ENCODE measurements at regions not wholly inside any gene's neighbourhood (a gene's known extent, or its start where the extent isn't known, plus 50 kb on each side); places are given as distances from the start of the nearest gene placed in this dataset.
A peak's percentile ranks its signal among the peaks of the same experiment; 100 is the strongest.

DNA sequence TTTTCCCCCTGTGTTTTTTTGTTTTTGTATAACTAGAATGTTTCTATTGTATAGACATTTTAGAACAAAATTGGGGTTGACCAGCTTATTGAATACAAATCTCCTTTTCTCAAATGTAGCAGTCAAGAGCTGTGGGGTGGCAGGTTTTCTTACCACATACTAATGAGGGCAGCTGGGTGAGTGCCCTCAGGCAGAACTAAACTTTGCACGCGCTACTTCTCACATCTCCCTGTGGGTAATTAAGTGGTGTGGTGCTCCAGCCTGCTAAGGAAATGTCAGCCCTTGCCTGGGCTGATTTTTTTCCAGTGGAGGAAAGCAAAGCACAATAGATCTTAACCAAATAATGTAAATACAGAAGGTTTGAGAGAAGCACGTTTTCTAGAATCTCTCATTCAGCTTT lies 717.6 kb upstream of the TENM3 start:
- no peak for DNase-seq (ENCODE audit: low read depth, low spot score)

DNA sequence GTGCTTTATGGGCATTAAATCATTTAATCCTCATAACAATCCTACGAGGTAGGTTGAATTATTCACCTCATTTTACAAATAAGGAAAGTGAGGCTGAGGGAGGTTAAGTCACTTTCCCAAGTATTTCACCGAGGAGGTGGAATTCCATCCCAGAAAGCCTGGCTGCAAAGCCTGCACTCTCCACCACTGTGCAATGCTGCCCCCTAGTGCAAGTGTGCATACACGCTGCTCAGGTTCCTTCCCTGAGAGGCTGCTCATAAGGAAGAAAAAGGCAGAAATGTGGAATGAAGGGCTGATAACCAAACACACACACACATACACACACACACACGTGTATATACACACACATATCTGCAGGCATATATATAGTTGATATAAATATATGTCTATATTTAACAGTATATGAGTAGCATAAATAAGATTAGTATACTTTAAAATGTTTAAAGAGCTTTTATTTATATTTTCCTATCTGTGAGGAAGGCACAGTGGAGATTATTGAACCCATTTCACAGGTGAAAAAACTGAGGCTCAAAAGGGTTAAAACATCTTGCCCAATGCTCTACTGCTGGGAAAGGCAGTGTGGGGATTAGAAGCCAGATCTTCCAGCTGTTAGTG lies 714.5 kb upstream of the TENM3 start:
- peak; percentile 38 for DNase-seq (ENCODE audit: low read depth, low spot score)

DNA sequence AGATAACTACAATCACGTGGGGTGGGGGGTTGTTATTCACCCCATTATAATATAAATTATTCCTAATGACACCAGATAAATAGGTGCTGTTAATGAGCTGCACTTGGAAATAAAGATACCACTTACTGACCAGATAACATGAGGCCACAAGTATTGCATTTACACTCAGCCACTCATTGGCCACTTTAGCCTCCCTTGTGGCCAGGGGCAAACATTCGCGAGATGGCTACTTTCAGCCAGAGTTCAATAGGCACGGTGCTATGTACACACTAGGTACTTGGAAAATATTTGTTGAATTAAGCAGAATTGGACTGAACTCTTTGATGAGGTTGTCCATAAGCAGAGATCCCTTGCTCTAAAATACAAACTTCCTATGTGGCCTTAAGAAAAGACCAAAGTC lies 713.7 kb upstream of the TENM3 start:
- no peak for DNase-seq (ENCODE audit: low read depth, low spot score)

DNA sequence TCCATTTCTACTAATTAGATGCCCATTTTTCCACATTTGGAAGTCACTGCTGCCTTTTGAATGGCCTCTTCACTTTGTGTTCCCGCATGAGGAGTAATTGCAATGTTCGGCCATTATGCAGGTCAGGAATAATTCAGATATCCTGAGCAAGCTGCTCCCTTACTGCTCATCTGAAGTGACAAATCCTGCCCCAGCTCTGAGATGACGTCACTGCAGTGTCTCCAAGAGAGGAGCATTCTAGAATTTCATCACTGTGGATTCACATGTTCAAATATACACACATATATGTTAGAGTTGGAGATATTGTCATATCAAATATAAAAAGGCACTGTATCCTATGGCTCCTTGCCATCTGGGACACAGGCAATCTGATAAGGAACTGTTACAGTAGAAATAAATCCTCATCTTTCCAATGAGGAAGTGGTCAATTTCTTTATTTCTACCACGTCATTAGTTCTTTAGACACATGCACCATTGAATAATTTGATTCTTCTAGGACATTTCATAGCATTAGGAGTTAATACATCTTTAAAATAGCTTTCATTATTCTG lies 706.9 kb upstream of the TENM3 start:
- no peak for DNase-seq (ENCODE audit: low read depth, low spot score)

DNA sequence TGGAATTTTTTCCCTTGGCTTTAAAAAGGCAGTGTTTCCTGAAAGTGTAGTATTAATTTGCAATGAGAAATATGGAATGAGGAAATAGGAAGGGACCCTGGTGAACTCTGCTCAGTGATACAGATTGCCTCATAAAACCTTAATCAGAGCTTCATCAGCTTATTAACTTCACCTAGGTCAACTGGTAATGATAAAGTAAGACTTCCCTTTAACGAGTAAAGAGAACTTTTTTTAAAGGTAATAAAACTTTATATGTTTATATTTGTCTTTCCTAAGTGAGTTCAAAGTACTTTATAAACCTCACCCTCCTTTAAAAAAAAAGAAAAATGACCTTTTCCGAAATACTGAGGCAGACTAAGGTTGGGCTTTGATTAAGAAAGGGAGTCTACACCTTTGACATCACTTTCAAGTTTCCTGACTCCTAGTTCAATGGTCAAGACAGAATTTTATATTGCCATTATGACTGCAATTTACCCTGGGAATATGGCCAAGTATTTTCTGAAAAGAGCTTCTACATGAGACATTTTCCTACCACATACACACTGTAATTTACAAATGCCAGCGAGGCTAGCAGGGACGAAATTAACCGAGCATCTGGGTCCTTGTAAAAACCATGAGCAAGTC lies 706.3 kb upstream of the TENM3 start:
- DNase-seq (ENCODE audit: low read depth, low spot score): no peak

DNA sequence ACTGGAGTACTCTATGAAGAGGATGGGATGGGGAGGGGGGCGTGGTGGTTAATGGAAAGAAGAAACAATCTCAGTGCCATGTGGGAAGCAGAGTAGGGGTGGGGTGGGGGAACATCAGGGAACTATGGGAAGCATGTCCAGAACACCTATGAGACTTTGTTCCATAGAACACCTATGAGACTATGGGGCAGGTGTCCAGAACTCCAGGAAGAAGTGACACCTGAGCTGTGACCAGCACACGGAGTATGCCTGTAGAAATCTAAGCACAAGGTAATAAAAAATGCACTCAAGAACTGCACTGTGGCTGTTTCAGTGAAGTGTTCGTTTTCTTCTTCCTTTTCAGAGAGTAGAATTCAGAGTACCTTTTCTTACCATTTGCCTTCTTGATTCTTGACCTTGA lies 704.8 kb upstream of the TENM3 start:
- no peak for DNase-seq (ENCODE audit: low read depth, low spot score)

DNA sequence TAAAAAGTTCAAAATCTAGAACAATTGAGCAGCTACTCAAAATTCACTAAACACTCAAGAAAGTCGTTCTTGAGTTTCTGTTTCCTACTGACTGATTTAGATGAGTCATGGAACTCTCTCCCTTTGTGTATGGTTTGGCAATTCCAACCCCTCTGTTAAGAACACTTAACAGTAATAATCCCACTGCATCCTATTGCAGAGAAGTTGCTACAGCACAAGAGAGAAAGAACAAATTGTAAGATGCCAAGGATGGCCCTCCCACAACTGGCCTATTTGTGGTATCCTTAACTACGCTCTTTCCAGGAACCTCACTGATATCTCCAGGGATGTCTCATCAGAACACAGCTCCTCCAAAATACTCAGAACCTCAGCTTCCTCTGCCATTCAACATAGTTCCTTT lies 701.8 kb upstream of the TENM3 start:
- no peak for DNase-seq (ENCODE audit: low read depth, low spot score)

DNA sequence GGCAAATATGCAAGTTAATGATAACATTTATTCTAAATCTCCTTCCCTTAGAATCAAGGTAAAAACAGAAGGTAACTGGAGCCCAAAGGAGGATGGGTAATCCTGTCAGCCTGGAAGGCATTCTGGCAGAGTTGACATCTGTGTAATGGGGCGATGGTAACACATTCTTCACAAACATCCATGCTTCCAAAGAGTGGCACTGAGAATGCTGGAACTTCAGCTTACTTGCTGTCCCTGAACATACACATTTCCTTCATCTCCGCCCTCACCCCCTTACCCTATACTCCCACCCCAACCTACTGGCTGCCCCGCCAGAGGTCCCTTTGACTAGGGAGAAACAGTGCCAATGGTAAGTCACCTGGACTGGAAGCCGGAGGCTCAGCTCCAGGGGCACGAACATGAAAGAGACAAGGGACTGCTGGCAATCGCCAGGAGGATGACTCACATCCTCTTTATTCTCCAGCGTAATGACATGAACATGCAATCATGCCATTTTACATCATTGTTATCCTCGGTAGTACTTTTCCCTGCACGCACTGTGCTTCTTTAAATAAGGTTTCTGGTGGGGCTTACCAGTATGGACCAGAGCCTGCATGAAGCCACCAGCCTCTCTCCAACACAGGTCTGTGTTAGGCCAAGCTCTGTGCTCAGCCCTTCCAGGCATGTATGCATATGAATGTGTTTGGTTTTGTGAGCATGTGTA lies 694.2 kb upstream of the TENM3 start:
- peak; percentile 50 for DNase-seq (ENCODE audit: low read depth, low spot score)

DNA sequence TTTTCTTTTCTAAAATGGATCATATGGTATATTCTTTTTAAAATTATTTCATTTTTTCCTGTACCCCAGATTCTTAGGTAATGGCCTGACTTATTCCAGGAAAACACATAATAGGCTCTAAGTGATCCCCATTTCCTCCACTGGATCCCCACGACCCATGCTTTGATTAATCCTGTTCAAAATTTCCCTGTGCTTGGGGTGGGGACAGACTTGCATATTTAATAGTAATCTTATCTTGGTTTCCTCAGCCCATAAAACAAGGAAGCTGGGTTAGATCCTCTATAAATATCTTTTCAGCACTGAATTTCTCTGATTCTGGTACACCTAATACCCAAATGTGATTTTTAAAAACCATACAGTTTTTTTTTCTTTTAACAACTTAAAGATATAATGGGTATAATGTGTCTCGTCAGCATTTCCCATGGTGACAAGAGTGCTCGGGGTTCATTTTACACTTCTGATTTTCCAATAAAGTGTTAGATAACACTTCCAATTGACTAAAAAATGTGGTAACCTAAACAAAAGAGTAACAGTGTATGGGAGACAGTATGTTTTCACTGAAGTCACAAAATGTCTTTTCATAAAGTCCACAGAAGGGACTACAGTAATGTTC lies 693.5 kb upstream of the TENM3 start:
- no peak for DNase-seq (ENCODE audit: low read depth, low spot score)

DNA sequence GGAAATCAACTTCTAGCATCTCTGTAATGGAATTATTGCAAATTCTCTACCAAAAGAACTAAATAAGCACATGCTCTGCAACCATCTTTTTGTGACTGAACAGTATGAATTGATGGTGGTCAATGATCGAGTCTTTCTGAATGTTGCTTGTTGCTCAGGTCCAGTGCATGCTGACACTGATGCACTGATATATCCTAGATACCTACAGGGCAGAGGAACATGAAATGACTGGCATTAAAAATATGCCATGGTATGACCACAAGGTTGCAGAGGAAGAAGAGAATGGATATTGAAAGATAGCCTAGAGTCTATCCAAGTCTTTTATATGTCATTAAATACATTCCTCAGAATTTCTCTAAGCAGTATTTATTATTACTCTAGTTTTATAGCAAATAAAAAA lies 692.8 kb upstream of the TENM3 start:
- no peak for DNase-seq (ENCODE audit: low read depth, low spot score)

DNA sequence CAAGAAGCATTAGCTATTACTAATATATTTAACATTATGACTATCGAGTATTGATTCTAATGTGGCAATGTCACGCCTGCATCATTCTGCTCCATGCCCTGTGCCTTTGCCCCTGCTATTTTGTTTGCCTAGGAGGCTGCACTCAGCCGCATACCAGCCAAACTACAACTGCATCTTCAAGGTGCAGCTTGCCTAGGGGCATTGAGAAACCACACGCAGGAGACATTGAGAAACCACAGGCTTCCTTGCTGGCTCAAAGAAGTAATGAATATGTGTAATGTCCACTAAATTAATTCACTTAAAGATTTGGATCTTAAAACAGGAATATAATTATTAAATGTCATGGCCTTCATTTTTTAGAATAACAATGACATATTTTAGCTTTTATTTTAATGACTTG lies 683.6 kb upstream of the TENM3 start:
- DNase-seq (ENCODE audit: low read depth, low spot score): no peak

DNA sequence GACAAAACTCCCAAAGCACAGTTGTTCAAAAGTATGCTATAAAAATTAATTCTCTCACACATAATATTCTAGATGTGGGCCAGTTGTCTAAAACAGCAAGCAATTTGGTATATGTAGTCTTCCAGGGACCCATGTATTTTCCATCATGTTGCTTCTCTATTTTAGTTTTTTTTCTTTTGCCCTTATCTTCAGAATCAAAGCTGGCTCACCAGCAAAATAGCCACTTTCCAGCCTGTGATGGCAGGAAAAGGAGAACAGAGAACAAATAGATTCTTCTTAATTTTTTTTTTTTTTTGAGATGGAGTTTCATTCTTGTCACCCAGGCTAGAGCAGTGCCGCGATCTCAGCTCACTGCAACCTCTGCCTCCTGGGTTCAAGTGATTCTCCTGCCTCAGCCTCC lies 680.8 kb upstream of the TENM3 start:
- DNase-seq (ENCODE audit: low read depth, low spot score): no peak

DNA sequence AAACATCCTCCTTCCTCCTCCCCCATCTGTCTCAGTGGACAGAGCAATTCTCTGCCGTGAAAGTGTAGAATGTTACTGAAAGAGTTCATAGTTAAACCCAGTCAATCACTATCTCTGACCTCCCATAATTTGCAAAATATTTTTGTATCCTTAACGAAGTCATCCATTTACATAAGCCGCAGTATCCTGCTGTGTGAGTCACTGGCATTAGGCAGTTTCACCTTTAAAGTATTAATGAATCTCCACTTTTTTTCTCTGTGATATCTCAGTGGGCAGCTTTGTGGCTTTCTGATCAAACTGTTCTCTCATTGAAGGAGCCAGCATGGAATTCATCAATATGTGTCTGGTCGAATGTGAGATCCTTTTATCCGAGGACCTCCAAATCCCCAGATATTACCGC lies 678.6 kb upstream of the TENM3 start:
- DNase-seq (ENCODE audit: low read depth, low spot score): no peak

DNA sequence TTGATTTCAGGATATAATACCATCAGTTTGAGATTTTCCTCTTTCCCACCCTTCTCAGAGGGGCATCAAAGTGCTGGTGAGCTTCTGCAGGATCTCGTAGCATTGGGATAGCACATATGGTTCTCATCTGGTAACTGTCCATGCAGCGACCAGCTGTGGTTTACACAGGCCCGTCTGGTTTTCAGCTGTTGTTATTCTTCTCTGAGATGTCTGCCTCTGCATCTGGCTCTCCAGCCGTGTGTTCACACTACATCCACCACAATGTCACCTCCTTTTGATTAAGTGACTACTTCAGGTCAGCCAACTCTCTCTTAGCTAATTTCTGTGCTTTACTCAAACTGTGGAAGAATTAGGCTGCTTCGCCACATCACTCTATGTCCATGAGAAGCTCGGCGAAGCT lies 676.7 kb upstream of the TENM3 start:
- peak; percentile 46 for DNase-seq (ENCODE audit: low read depth, low spot score)

DNA sequence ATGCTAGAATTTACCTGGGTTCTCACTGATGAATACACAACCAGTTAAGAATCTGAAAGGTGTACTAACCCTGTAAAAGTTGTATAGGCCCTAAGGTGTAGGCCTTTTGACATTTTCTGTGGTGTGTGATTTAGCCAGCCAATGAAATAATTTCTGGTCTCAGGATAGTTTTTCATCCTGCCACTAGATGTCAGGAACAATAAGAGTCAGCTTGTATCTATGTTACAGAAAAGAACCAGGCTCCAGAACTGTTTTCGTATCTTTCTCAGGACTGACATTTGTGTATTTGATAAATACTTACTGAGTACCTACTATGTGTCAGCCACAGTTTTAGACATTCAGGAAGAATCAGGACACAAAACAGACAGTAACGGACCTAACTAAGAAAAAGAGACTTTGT lies 673.6 kb upstream of the TENM3 start:
- DNase-seq (ENCODE audit: low read depth, low spot score): peak; percentile 16

DNA sequence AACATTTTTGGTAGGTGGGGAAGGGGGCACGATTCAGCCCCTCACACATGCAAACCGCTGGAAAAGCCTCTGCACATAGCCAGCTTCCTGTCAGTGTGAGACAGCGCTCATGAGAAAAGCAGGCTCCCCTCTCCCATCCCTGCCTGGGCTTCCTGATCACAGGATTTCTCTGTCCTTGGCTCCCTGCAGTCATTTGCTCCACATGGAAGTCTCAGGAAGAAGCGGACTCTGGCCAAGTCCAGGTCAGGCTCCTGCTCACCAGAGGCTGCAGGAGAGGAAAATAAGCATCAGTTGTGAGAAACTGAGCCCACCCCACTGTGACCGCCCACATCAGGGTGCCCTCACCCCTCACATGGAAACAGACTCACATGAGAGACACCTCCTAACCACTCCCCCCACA lies 664.3 kb upstream of the TENM3 start:
- DNase-seq (ENCODE audit: low read depth, low spot score): no peak

DNA sequence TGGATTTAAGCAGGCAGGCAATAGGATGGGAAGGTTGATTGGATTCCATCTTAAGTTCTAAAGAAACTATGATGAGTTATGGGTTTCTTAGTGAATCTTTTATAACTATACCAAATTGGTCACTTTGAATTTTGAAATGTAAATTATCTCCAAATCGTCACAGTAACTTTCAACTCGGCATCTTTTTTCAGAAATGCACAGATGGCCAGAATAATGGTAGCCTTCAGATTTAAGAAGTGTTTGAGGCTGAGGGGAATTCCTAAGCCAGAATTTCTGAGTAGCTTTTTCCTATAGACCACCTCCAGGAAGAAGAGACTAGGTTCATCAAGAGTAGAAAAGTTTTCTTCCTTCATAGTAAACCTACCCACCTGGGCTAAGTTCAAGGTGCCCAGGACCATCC lies 663.7 kb upstream of the TENM3 start:
- DNase-seq (ENCODE audit: low read depth, low spot score): no peak

DNA sequence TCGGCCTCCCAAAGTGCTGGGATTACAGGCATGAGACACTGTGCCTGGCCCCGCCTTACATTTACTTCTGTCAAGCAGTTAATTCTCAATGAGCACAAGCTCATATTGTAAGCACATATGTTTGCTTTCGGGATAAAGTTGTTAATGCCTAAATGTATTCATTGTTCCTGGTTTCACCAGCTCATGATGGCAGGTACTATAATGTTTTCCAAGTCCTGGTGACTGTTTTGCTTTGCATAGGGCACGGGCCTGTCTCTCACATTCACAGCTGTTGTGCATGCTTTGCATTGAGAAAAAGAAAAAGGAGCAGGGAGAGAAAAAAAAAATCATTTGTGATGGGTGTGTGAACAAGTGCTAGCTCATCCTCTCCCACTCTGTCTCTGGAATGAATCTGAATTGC lies 661.2 kb upstream of the TENM3 start:
- DNase-seq (ENCODE audit: low read depth, low spot score): no peak

DNA sequence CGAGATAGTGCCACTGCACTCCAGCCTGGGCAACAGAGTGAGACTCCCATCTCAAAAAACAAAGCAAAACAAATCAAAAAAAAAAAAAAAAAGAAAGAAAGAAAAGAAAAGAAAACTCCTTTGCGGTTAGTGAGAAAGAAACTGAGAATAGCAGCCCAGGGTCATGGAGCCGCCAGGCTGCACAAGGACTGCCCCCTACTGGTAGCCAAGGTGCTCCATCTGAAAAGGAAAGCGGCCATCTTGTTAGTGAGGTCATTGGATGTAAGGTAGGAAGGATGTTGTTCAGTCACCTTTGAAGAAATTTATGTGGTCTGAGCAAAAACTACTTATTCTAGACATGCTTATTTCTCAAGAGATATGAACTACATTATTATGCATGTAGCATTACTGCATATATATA lies 660.6 kb upstream of the TENM3 start:
- DNase-seq (ENCODE audit: low read depth, low spot score): no peak

DNA sequence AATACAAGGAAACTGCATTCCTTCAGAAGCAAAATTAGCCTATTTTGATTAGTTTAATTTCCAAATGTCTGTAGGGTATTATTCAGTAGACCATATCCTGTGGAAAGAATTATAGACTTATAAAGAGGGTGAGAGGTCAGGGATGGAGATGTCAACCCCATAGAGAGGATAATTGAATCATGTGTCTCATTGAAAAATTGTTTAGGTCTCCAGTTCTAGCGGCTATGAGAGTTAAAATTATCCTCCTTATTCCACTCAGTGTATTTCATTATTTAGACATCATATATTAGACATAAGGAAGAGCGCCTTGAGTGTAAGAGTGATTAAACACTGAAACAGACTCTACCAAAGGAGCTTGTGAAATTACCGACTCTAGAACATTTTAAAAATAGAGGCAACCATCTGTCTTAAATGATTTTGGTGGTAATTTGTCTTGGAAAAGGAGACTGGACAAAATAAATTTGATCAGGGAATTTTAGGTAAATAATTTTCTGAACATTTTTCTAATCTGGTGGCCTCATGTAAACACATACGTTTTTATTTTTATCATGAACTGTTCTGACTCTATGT lies 654.4 kb upstream of the TENM3 start:
- DNase-seq (ENCODE audit: low read depth, low spot score): no peak

DNA sequence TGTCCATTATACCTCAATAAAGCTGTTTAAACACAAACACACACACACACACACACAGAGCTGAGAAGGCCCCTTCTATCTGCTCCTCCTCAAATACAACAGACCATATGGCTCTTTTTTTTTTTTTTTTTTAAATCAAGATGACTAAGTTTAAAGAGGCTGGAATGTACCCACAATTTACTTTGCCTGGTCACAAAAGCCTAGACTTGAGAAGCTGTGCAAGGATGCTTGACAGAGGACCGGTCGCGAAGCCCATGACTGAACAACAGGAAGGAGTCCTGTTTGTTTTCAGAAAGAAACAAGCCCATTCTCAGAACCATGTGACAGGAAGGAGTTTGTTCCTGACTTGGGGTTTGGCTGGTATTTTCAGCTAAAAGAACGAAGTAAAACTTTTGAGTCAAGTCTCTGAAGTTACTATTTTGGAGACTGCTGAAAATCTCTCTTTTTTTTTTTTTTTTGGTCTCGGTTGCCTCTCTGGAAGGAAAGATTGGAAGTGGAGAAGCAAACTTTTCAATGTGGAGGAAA lies 650.9 kb upstream of the TENM3 start:
- DNase-seq (ENCODE audit: low read depth, low spot score): no peak

DNA sequence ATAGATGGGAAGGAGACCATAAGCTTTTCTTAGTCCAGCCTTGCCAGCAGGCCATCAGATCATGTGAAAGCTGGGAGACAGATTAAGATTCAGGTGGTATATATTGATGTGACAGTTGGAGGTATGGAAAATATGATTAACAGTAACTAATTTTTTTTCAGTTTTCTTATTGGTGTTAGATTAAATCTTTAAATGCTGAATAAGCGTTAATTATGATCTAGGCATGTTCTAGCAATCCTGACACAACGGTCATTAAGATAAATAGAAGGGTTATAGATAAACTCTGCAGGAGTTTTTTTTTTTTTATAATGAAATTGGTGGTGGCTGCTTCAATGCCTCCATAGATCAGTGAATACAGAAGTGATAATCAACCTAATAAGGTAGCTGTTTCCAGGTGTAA lies 649.5 kb upstream of the TENM3 start:
- DNase-seq (ENCODE audit: low read depth, low spot score): no peak
